GM19397 (cell line): ENCODE measurements at regions not wholly inside any gene's neighbourhood (a gene's known extent, or its start where the extent isn't known, plus 50 kb on each side); places are given as distances from the start of the nearest gene placed in this dataset.
"Not testable (repeated sequence)": the region's sequence is repeated elsewhere in the genome, so short reads cannot be mapped to it uniquely, and the experiment has no call there.

Experiments used
- ATAC-seq: cut with Tn5 transposase; IDR thresholded peaks from one replicate; pipeline ENCODE4 v1.9.1; 2021; ENCODE audit warnings: mild to moderate bottlenecking, moderate library complexity; ENCODE audit not compliant: unreplicated experiment

DNA sequence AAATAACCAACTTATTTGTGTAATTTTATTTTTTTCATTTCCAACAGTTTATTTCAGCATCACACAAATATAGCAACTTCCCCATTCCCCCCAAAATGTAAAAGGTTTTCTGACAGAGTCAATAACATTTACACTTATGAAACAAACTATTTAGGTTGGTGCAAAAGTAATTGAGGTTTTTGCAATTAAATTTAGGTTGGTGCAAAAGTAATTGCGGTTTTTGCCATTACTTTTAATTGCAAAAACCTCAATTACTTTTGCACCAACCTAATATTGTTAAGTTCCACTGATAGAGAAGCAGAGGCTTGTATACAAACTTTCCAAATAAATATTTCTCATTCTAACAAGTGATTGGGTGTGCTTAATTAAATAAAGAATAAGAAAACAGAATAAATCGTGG lies 270.9 kb upstream of the DUSP10 start:
- no peak for ATAC-seq

DNA sequence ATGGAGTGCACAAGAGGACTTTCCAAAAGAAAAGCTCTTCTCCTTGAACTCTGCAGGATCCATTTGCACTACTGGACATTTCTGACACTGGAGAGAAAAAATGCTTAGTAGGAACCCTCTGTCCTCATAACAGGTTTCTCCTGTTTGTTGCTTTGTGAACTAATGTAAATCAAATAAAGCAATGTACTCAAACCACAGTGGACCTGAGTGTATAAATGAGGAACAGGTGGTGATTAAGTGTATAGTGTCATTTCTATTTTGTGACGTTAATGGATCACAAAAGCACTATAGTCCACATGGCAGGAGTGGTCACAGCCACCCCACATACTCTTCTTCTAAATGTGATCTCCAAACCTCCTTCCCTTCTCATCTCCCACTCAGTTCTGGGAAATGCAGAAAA lies 268.4 kb upstream of the DUSP10 start:
- no peak for ATAC-seq

DNA sequence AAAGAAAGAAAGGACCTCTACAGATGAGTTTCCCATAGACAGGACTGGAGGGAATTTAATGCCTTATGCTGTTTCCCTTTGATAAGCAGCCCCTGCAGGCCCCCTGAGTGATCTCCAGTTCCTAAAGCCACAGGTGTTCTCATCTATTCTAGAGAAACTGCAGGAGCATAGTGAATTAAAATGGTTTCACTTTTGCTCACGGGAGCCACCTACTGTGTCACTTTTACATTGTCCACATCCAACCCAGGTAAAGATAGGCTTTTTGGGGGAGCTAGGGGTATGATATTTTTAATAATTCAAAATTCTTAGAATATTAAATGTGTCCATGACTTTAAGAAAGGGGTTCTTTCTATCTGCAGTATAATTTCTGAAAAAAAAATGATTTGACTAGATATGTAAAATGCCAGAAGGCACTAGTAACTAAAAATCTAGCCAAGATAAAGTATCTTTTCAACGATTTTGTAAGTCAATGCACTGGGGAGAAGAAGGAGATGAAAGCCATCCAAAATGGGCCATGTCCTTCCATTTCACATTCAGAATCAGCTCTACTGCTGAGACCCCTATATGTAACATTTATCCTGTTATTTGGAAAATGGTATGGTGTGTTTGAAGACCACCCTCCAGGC lies 267.3 kb upstream of the DUSP10 start:
- ATAC-seq: no peak

DNA sequence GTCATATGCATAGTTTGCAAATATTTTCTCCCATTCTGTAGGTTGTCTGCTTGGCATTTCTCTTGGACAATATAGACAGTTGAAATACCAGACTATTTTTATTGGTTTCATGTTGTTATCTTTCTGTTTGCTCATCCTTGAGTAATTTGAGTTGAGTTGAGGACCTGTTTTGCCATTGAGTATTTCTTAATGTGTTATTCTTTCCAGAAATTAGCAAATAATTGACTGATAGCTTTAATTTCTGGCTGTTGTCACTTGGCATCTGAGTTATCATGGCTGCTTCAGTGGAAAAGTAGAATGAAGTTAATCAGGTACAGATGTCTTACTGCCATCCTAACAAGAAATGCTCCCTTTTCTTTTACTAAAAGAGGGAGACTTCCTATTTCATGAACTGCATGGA lies 264.8 kb upstream of the DUSP10 start:
- no peak for ATAC-seq

DNA sequence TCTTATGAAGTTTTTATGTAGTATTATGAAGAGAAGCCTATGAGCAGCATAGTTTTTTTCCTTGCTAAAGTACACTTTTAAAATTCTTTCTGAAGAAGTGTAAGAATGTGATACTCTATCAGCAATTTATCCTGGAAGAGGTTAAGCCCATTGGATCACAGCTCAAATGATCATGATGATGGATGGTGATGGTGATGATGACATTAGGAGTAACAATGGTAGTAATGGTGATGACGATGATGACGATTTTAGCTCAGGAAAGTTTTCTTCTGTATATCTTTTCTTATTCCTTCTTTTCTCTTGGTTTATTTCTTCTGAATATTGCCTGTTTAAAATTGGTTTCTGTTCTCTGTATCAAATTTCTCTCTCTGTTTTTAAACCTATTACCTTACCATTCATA lies 262.9 kb upstream of the DUSP10 start:
- ATAC-seq: no peak

DNA sequence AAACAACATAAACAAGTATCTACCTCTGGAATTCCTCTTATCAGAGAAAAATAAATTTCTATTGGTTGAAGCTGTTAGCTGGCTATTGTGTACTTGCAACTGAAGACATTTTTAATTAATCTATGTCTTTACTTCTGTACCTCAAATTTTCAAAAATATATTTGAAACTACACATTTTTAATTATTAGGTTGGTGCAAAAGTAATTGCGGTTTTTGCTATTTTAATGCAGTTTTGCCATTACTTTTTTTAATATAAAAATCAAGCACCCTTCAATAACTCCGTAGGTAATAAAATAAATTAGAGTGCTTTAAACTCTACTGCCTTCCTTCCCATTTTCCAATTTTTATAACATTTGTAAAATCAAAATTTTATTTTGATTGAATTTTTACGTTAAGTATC lies 262.1 kb upstream of the DUSP10 start:
- ATAC-seq: no peak

DNA sequence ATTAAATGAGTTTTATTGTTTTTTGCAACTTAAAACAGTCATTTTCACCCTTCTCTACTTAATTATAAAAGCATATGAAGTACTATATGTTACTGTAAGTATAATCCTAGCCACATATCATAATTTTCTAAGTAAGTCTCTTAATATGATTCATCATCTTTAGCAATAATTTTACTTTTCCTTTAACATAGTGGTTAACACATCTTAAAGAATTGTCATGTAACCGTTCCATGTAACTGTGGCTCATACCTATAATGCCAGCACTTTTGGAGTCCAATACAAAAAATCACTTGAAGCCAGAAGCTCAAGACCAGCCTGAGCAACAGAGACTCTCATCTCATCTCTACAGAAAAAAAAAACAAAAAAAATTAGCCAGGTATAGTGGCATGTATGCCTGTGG lies 260.6 kb upstream of the DUSP10 start:
- no peak for ATAC-seq

DNA sequence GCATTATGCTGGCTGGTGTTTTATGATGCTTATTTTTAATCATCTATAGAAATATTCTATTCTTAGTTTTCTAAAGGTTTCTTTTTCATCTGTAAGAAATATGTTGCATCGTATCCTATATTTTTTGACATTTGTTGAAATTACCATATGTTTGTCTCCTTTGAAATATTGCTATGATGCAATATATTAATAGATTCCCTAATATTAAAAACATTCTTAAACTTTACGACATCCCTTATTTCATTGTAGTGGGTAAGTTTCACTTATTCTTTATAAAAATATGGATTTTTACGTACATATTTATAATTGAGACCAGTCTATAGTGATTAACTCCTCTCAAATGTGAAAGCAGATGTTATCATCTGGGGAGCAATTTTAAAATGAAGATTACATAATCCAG lies 258.2 kb upstream of the DUSP10 start:
- no peak for ATAC-seq

DNA sequence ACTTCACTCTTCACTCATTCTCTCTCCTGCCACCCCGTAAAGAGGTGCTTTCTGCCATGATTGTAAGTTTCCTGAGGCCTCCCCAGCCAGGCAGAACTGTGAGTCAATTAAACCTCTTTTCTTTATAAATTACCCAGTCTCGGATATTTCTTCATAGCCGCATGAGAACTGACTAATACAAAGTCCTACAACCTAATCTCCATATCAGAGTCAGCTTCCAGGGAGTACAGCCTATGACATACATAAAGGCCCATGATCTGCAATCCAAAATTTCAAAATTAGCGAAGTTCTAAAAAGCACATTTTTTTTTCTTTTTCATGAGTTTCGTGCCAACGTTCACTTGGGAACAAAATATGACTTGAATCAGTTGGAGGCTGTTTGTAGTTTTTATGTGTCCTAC lies 256.9 kb upstream of the DUSP10 start:
- ATAC-seq: no peak

DNA sequence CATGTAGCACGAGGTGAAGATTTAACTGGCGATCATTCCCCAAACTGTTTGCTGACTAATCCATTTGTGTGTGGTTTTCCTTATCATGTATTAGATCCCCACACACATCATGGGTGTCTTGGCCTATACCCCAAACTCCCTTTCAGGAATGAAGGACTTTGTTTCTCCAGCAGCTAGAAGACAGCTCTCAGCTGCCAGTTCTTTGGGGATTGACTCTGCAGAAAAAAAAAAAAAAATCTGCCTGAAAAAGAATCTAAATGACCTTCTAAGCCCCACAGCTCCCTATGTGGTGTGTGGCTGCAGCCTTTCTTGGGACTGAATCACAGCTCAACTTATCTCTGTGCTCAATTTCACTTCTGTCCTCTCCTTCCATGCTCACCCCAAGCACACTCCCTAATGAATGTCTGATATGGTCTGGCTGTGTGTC lies 256.3 kb upstream of the DUSP10 start:
- no peak for ATAC-seq

DNA sequence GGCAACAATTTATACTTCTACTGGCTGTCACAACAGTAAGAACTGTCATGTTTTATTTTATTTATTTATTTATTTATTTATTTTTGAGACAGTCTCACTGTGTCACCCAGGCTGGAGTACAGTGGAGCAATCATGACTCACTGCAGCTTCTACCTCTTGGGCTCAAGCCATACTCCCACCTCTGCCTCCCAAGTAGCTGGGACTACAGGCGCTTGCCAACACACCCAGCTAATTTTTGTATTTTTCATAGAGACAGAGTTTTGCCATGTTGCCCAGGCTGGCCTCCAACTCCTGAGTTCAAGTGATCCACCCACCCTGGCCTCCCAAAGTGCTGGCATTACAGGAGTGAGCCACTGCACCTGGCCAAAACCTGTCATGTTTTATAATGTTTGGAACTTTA lies 255.1 kb upstream of the DUSP10 start:
- not testable (repeated sequence) for ATAC-seq

DNA sequence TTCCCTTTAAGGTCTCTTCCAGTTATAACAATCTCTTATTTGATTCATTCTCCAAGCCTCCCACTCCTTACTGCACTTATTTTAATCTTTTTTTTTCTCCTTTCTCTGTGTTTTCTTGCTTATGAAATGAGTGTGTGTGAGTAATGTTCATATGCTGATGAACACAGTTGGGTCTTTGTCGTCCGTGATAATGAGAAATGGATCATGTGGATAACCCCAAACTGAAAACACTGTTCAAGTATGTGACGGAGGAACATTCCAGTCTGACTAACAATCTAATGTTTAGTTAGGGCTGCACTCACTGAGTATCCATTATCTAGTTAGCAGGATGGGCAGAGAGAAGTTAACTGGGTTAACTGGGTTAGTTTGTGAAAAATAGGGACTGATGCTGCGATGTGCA lies 253.1 kb upstream of the DUSP10 start:
- ATAC-seq: no peak

DNA sequence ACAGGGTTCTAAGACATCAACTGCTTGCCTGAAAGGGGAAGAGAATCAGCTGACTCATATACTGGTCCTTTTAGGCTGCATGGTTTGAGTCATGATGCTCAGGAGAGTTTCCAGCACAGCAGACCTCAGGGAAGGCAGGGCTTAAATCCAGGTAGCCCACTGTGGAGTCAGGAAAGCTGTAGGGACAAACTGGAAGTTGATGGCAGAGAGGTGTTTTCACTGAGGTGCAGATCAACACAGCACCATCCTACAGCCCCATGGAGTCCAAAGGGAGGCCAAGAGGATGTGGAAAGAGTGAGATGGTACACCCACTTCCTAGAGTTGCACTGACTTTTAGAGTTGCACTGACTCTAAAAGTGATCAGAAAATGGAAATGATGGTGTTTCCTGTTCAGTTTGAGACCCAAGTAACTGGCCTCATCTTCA lies 252.4 kb upstream of the DUSP10 start:
- ATAC-seq: no peak

DNA sequence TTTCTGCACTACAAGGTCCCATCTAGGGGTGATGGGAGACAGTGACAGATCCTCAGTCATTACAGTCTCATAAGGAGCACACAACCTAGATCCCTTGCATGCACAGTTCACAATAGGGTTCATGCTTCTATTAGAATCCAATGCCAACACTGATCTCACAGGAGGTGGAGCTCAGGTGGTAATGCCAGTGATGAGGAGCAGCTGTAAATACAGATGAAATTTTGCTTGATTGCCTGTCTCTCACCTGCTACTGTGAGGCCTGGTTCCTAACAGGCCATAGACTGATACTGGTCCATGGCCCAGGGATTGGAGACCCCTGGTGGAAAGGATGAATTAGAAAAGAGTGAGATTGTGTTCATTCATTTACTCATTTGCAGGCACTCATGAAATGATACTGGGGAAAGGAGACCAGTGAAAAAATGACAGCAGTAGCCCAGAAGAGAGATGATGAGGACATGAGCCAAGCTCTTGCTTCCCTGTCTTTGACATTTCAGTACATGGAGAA lies 251.6 kb upstream of the DUSP10 start:
- no peak for ATAC-seq

DNA sequence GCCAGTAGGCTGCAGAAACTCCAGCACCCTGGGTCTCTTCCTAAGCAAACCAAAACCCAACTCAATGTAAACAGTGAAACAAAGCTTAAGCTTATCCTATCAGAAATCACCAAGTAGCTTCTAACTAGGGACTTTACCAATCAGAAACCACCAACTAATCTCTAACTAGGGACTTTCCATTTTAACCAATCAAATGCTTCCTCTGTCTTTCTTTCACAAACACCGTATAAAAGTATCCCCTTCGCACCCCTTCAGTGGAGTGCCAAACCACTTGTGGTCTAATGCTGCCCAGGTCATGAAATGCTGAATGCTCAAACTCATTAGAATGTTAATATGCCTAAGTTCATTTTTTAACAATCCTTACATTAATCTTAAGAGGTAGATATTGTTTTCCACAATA lies 250.5 kb upstream of the DUSP10 start:
- no peak for ATAC-seq

DNA sequence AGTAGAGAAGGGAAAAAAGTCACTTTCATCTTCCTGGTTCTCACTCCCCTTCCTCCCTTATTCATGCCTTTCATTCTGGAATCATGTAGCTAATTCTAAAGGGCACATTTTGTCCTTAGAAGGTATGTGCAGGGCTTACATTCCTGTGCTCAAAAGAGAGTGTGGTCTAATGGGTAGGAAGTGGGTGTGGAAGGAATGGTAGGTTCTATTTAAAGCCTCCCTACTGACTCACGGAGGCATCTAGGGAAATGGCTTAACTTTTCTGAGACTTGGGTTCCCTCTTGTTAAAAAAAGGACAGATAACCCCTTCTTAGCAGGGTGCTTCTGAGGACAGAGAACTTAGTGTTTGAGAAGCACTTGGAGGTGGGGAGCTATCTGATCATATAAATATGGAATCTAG lies 249.3 kb upstream of the DUSP10 start:
- no peak for ATAC-seq

DNA sequence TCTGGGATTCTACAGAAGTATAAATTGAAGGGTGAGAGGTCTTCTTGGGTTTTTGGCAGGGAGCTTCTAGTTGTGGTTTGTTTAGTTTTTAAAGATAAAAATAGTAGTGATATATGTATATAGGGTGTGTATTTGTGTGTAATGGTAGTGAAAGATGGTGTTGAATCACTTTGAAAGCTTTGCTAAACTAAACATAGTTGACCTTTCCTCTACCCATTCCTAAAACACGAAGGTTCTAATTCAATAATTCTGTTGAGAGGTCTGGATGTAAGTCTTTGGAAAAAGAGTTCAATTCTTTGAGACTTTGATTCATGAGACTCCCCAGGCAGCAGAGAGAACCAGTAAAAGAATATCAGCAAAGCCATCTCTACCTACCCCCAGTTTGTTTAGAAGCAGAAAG lies 247.9 kb upstream of the DUSP10 start:
- ATAC-seq: no peak

DNA sequence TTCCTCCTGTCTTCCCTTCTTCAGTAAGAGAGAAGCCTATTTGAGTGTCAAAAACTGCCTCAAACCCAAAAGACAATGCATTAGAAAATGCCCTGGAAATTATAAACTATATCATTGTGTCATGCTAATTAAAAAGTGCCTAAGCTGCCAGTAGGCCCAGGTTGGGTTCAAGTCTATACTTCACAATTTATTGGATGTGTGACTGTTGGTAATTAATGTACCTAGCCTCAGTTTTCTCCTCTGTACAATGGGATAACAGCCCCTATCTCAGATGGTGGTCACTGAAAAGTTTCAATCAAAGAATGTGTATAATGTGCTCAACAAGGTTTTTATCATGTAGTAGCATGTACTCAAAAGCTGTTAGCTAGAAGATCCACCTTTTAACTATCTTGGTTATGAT lies 246.9 kb upstream of the DUSP10 start:
- ATAC-seq: no peak

DNA sequence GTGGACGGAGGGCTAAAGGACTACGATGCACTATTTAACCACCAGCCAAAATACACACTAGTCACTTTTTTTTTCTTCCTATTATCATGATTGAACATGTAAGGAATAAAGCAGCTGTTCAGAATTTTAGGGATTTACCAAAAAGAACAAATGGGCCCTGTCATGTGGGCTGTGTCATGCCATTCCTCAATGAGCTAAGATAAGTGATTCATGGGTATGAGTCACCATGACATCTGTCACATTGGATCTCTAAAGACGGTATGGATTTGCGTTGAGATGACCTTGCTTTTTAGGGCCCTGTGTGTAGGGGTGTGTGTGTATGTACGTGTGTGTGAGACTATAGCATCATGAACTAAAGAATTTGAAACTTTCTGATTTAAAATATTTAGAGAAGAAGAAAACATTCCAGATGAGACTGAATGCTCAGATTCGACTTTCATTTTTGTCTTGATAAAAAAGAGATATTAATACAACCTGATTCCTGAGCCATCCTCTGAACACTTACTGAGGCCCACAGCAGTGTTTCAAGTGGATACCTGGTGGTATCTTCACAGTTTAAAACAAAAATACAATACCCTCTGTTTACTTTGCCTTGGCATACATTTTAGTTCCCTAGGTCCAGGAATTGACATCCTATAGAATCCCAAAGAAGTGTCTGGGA lies 246.1 kb upstream of the DUSP10 start:
- no peak for ATAC-seq

DNA sequence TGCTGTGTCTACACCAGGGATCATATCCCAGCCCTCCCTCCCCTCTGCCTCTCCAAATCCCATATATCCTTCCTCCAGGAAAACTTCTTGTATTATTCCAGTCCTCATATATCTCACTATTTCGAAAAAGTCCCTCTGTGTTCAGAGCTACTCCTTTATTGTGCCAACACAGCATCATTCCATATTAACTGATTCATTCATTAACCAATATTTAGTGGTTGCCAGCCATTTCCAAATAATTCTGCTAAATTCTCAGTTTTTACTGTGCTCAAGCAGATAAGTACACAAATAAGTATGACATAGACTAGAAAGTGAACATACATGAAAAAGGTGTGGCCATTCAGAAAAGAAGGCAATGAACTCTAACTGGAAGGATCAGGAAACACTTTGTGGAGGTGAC lies 241.6 kb upstream of the DUSP10 start:
- ATAC-seq: no peak

DNA sequence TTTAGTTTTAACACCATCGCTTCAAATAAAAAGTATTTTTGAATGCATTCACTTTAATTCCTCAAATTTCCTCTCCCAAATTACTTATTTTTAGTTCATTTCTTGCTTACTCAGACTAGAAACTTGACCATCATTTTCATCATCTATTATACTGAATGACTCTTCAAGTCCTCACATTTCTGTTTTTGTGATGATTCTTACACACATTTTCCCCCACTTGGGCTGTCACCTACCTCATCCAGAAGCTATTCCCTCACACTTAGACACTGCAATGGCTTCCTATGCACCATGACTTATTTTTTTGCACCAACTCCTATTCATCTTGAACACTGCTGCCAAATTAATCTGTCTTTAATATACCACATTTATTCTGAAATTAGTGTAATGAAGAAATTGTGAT lies 239.6 kb upstream of the DUSP10 start:
- ATAC-seq: no peak

DNA sequence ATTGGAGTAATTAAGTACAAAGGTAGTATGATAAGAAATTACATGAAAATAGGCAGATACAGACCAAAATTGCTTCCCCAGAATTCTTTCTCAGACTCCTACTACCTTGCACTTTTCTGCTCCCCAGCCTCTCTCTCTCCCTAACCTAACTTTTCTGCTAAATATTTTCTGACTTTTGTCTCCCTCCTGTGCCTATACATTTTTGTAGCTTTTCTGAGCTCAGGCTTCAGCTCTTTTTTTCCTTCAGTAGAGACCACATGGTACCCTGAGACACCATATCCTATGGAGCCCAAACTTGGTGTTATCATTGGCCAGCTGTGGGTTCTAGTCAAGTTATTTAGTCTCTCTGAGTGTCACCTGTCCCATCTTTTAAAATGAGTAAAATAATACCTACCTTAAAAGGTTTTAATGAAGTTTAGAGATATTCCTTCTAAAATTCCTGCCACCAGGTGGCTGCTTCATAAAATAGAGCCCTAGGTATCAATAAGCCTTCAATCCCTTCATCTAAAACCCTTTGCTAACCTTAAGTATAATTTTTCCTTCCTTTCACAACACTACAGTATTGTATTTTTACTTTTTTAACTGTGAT lies 237.6 kb upstream of the DUSP10 start:
- ATAC-seq: no peak
